Type B pancreatic cell (in vitro differentiated cells): ENCODE measurements at regions not wholly inside any gene's neighbourhood (a gene's known extent, or its start where the extent isn't known, plus 50 kb on each side); places are given as distances from the start of the nearest gene placed in this dataset.

Experiments used
- DNase-seq: peaks from one replicate; pipeline ENCODE4 v3.0.0; 2021; ENCODE audit warnings: mixed read lengths; ENCODE audit not compliant: unreplicated experiment; ENCODE audit errors: extremely low spot score
- H3K27ac Mint-ChIP-seq: 2 replicates; pipeline ENCODE4 v1.8.0; 2021; ENCODE audit warnings: mild to moderate bottlenecking, mixed read lengths
- H3K27me3 Mint-ChIP-seq: 2 replicates; pipeline ENCODE4 v1.8.0; 2021; ENCODE audit warnings: mixed read lengths
- H3K36me3 Mint-ChIP-seq: 2 replicates; pipeline ENCODE4 v1.8.0; 2021; ENCODE audit warnings: mixed read lengths
- H3K4me1 Mint-ChIP-seq: one replicate; pipeline ENCODE4 v1.8.0; 2021; ENCODE audit warnings: mixed read lengths; ENCODE audit not compliant: unreplicated experiment
- H3K4me3 Mint-ChIP-seq: 2 replicates; pipeline ENCODE4 v1.8.0; 2021; ENCODE audit warnings: mild to moderate bottlenecking, mixed read lengths
- H3K9me3 Mint-ChIP-seq: 2 replicates; pipeline ENCODE4 v1.8.0; 2021; ENCODE audit warnings: mixed read lengths
- CTCF ChIP-seq: fragments of 200-600 bp; sonication (generic); conservative IDR thresholded peaks from 2 replicates; pipeline ENCODE4 v1.5.0; 2021; ENCODE audit warnings: antibody characterized with exemption, mild to moderate bottlenecking

- Mint-ChIP-seq H3K27me3 (peaks cover 21% of the 10 kb centered on the region), H3K4me3 (no peak overlapping the region), H3K27ac (no peak overlapping the region), H3K36me3 (no peaks in the 10 kb centered on the region), H3K9me3 (no peaks in the 10 kb centered on the region), H3K4me1 (no peaks in the 10 kb centered on the region)
- no peak for TF ChIP-seq CTCF
- no peak for DNase-seq
Measured at GRCh38 chr5:169512385-169512784, 71.2 kb upstream of the SPDL1 start.

DNA sequence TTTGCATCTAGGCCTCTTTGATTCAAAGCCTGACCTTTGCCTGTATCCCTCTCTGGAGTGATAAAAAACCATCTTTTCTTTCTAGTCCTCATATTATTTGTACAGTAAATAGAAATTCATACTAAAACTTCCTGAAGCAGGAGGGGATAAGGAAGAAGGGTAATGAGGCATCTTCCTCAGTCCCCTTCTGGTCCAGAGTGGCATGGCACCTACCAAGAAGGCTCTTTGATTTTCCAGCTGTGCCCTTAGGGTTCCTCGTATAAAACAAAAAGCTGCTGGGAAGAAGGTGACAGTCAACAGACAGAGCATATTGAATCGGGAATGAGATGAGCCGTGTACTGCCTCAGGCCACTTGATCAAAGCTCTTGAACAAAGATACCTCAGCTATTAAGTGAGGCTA is 71.9 kb upstream of the SPDL1 start:
- H3K9me3 Mint-ChIP-seq: no peaks in the 10 kb centered on the region
- peak; percentile 56 for TF ChIP-seq CTCF
- no peaks in the 10 kb centered on the region for H3K4me1 Mint-ChIP-seq
- H3K36me3 Mint-ChIP-seq: no peaks in the 10 kb centered on the region
- peaks cover 25% of the 10 kb centered on the region for H3K27me3 Mint-ChIP-seq
- H3K4me3 Mint-ChIP-seq: no peak overlapping the region
- no peak overlapping the region for H3K27ac Mint-ChIP-seq
- no peak for DNase-seq

DNA sequence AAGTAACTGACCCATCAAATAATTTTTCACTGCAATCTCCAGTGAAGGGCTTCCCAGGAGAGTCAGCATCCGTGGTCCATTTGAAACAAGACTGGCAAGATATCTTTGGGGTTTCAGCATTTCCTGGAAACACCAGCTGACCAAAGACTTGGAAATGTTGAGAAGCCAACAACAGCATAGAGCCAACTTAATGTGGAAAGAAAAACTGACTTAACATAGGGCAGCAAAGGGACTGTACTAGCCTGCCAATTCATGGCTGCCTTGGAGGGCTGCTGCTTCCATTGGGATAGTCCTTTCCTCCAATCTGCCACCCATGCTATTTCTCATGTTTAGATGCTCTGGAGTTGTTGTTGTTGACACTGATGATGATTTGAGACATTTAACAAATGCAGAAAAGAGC is 76.5 kb upstream of the SPDL1 start:
- Mint-ChIP-seq H3K27ac (no peak overlapping the region), H3K27me3 (peaks cover 42% of the 10 kb centered on the region), H3K4me1 (peaks cover 12% of the 10 kb centered on the region), H3K4me3 (no peak overlapping the region), H3K9me3 (no peaks in the 10 kb centered on the region), H3K36me3 (no peaks in the 10 kb centered on the region)
- no peak for DNase-seq
- TF ChIP-seq CTCF: no peak

DNA sequence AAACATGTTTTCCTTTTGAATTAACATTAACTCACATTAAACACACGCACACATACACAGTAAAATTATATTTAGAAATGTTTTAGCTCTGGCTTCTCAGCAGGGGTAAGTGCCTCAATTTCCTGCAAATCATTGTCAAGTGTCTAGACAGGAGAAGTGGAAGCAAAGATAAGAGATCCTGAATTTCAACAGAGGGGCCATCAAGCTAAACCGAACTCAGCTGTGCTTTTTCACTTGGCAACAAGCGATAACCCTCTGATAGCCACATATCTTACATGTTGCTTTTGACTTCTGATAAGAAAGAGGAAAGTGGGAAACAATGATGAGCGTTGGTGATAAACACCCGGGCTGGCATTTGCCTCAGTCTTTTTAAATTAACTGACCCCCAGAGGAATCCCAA is 79.7 kb upstream of the SPDL1 start:
- Mint-ChIP-seq H3K4me3 (no peak overlapping the region), H3K4me1 (peaks cover 12% of the 10 kb centered on the region), H3K27ac (no peak overlapping the region), H3K27me3 (peaks cover 41% of the 10 kb centered on the region), H3K9me3 (no peaks in the 10 kb centered on the region), H3K36me3 (no peaks in the 10 kb centered on the region)
- DNase-seq: no peak
- no peak for TF ChIP-seq CTCF

- H3K36me3 Mint-ChIP-seq: no peaks in the 10 kb centered on the region
- peaks cover 12% of the 10 kb centered on the region for H3K4me1 Mint-ChIP-seq
- peaks cover 28% of the 10 kb centered on the region for H3K27me3 Mint-ChIP-seq
- DNase-seq: no peak
- no peak for TF ChIP-seq CTCF
- no peaks in the 10 kb centered on the region for H3K9me3 Mint-ChIP-seq
- H3K4me3 Mint-ChIP-seq: no peak overlapping the region
- H3K27ac Mint-ChIP-seq: no peak overlapping the region
Measured at GRCh38 chr5:169499990-169500505, 83.5 kb upstream of the SPDL1 start.

DNA sequence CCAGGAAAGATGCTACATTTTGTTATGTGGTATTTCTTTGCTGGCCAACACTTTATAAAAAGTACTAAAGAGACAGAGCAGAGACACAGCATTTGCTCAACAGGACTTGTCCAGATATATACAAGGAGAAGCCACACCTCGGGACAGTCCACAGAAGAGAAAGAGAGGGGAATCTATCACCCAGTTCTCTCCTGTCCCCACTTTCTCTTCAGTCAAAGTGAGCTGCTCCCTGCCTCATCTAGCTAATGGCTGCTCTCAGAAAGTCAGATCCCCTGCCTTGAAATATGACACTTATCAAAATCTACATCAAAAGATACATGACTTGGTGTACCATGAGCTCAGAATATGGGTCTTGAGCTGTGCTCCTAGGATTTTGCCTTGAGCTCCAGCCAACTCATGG is 86.7 kb upstream of the SPDL1 start:
- TF ChIP-seq CTCF: no peak
- Mint-ChIP-seq H3K36me3 (no peaks in the 10 kb centered on the region), H3K9me3 (no peaks in the 10 kb centered on the region), H3K4me3 (no peak overlapping the region), H3K27ac (no peak overlapping the region), H3K27me3 (peaks cover 9% of the 10 kb centered on the region), H3K4me1 (no peaks in the 10 kb centered on the region)
- DNase-seq: no peak
